Keratinocyte (primary cell): ENCODE measurements at regions not wholly inside any gene's neighbourhood (a gene's known extent, or its start where the extent isn't known, plus 50 kb on each side); places are given as distances from the start of the nearest gene placed in this dataset.

Experiments used
- DNase-seq: peaks from one replicate; pipeline ENCODE4 v3.0.0-alpha.2; 2011; ENCODE audit warnings: low read depth, missing footprints, low spot score
- FAIRE-seq: peaks from 2 replicates; lab custom pipeline; 2011; peaks lifted over from hg19 to GRCh38; lab: Jason Lieb, UNC
- H2AFZ ChIP-seq: 2 replicates; pipeline ENCODE4 v1.6.0; 2012; ENCODE audit warnings: low read length, control low read depth, inconsistent platforms; ENCODE audit not compliant: control insufficient read depth
- H3K27ac ChIP-seq: 2 replicates; pipeline ENCODE4 v1.5.1; 2011; ENCODE audit warnings: low read length; ENCODE audit not compliant: control insufficient read depth, insufficient read depth
- H3K27me3 ChIP-seq: 3 replicates; pipeline ENCODE4 v1.6.0; 2011; ENCODE audit warnings: low read length; ENCODE audit not compliant: control insufficient read depth, insufficient read depth; ENCODE audit errors: extremely low read depth
- H3K36me3 ChIP-seq, 2 experiments: 2 replicates in 1 of 2; 3 replicates in 1 of 2; pipeline ENCODE4 v1.5.1; 2011; ENCODE audit warnings: low read length in 2 of 2, mild to moderate bottlenecking in 1 of 2; ENCODE audit not compliant: control insufficient read depth in 2 of 2, insufficient read depth in 2 of 2; ENCODE audit errors: extremely low read depth in 1 of 2
- H3K4me1 ChIP-seq: 3 replicates; pipeline ENCODE4 v1.5.1; 2011; ENCODE audit warnings: low read length; ENCODE audit not compliant: control insufficient read depth, insufficient read depth; ENCODE audit errors: extremely low read depth
- H3K4me2 ChIP-seq: 3 replicates; pipeline ENCODE4 v1.6.0; 2011; ENCODE audit warnings: low read depth, low read length; ENCODE audit not compliant: control insufficient read depth, insufficient read depth; ENCODE audit errors: extremely low read depth
- H3K4me3 ChIP-seq, 3 experiments: fragments of 200-600 bp in 1 of 3; sonication (generic) in 1 of 3; 2 replicates in 2 of 3; 3 replicates in 1 of 3; pipeline ENCODE4 v1.5.1; 2011 to 2016; ENCODE audit warnings: low read length in 3 of 3, mild to moderate bottlenecking in 3 of 3, control low read depth in 2 of 3, inconsistent platforms in 1 of 3, low read depth in 1 of 3, mixed read lengths in 1 of 3, mixed run types in 1 of 3, moderate library complexity in 1 of 3; ENCODE audit not compliant: control insufficient read depth in 2 of 3, insufficient read depth in 2 of 3; ENCODE audit errors: extremely low read depth in 1 of 3
- H3K79me2 ChIP-seq: 2 replicates; pipeline ENCODE4 v1.6.0; 2012; ENCODE audit warnings: low read length; ENCODE audit not compliant: control insufficient read depth, insufficient read depth
- H3K9ac ChIP-seq: 3 replicates; pipeline ENCODE4 v1.6.0; 2011; ENCODE audit warnings: low read length; ENCODE audit not compliant: control insufficient read depth, insufficient read depth; ENCODE audit errors: extremely low read depth
- H3K9me1 ChIP-seq: 3 replicates; pipeline ENCODE4 v1.6.0; 2011; ENCODE audit warnings: low read length; ENCODE audit not compliant: control insufficient read depth, insufficient read depth; ENCODE audit errors: extremely low read depth
- H3K9me3 ChIP-seq: 2 replicates; pipeline ENCODE4 v1.5.1; 2012; ENCODE audit warnings: low read depth, low read length; ENCODE audit not compliant: control insufficient read depth
- H4K20me1 ChIP-seq: 3 replicates; pipeline ENCODE4 v1.6.0; 2011; ENCODE audit warnings: low read length; ENCODE audit not compliant: control insufficient read depth, insufficient read depth; ENCODE audit errors: extremely low read depth
- EZH2 ChIP-seq: IDR thresholded peaks from one replicate; pipeline ENCODE4 v1.6.1; 2012; ENCODE audit warnings: inconsistent platforms, mild to moderate bottlenecking, low read length, moderate library complexity
- dilution Hi-C: fragments of 300-500 bp; cut with MboI; formaldehyde crosslinking; loops from one replicate; pipeline ENCODE4 v1.7.0; 2020; ENCODE audit warnings: low sequenced_read_pairs; ENCODE audit not compliant: extremely low pct_ligation_motif_present
- TF ChIP-seq, protein P1 (sequence below), 3 experiments: IDR thresholded peaks in 1 of 3; conservative IDR thresholded peaks in 1 of 3; optimal IDR thresholded peaks in 1 of 3; 2 replicates in 2 of 3; 3 replicates in 1 of 3; pipeline versions ENCODE3 to v1.5.1; 2011; ENCODE audit warnings: low read length in 3 of 3, mild to moderate bottlenecking in 3 of 3, moderate library complexity in 2 of 3, control low read depth in 1 of 3, inconsistent platforms in 1 of 3; ENCODE audit not compliant: insufficient read depth in 2 of 3; ENCODE audit errors: extremely low read depth in 1 of 3

DNA sequence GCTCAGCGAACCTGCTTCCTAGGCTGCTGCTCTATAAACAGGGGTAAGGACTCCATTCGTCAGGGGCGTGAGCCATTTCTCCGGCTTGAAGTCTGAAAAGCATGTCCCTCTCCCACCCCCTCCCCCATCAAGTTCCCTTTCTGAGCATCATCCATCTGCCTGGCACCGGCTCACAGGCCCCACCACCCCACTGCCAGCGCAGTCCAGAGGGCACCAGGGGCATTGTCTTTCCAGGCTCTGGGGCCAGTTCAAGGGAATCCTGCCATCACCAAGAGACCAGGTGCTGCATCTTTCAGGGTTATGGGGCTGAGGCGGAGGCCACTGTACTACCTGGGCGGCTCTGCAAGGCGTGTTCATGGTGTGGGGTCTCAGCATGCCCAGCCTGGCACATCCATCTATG, 64.7 kb upstream of the EDAR start:
- no peaks in the 10 kb centered on the region for H3K9me3 ChIP-seq
- no peak overlapping the region for H3K4me3 ChIP-seq
- no peak overlapping the region for H3K9ac ChIP-seq
- H4K20me1 ChIP-seq, result no peaks in the 10 kb centered on the region
- H3K27me3 ChIP-seq, result no peaks in the 10 kb centered on the region
- no peaks in the 10 kb centered on the region for H3K9me1 ChIP-seq
- dilution Hi-C loops, result no loop called here
- H3K27ac ChIP-seq, result no peak overlapping the region
- H3K4me1 ChIP-seq, result peaks cover 22% of the 10 kb centered on the region
- no peak overlapping the region for H3K4me2 ChIP-seq
- H3K79me2 ChIP-seq, result no peaks in the 10 kb centered on the region
- H2AFZ ChIP-seq, result no peak overlapping the region
- DNase-seq (no peak), FAIRE-seq (no peak)
- no peak for TF ChIP-seq EZH2
- TF ChIP-seq, protein P1, sequence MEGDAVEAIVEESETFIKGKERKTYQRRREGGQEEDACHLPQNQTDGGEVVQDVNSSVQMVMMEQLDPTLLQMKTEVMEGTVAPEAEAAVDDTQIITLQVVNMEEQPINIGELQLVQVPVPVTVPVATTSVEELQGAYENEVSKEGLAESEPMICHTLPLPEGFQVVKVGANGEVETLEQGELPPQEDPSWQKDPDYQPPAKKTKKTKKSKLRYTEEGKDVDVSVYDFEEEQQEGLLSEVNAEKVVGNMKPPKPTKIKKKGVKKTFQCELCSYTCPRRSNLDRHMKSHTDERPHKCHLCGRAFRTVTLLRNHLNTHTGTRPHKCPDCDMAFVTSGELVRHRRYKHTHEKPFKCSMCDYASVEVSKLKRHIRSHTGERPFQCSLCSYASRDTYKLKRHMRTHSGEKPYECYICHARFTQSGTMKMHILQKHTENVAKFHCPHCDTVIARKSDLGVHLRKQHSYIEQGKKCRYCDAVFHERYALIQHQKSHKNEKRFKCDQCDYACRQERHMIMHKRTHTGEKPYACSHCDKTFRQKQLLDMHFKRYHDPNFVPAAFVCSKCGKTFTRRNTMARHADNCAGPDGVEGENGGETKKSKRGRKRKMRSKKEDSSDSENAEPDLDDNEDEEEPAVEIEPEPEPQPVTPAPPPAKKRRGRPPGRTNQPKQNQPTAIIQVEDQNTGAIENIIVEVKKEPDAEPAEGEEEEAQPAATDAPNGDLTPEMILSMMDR (optimal IDR thresholded peaks at IDR 0.05 in 1 of 3, IDR thresholded peaks at IDR 0.05 in 1 of 3, conservative IDR thresholded peaks at IDR 0.05 in 1 of 3; ENCODE audit: extremely low read depth in 1 of 3, insufficient read depth in 2 of 3, low read length in 3 of 3), result no peak
- no peaks in the 10 kb centered on the region for H3K36me3 ChIP-seq

DNA sequence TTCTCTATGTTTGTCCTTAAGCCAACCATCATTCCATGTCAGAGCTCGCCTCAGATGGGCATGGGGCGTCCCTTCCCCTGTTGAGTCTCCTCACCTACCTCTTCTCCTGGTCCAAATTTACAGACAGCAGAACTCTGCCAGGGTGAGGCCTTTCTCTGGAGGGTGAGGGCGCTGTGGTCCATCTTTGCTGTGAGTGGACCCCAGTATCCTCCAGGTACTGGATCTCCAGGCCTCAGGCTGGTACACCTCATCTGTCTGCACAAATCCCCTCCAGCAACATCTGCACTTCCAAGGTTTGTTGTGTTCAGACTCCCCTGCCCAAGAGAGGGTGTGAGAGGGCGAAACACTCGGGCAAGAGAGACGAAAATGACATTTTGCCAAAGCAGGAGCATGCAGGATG, 63.9 kb upstream of the EDAR start:
- H4K20me1 ChIP-seq, result no peaks in the 10 kb centered on the region
- H3K9ac ChIP-seq, result no peak overlapping the region
- dilution Hi-C loops, result no loop called here
- H3K27me3 ChIP-seq, result no peaks in the 10 kb centered on the region
- no peak for FAIRE-seq
- TF ChIP-seq, protein P1 (optimal IDR thresholded peaks at IDR 0.05 in 1 of 3, IDR thresholded peaks at IDR 0.05 in 1 of 3, conservative IDR thresholded peaks at IDR 0.05 in 1 of 3; ENCODE audit: extremely low read depth in 1 of 3, insufficient read depth in 2 of 3, low read length in 3 of 3), result no peak
- no peak for TF ChIP-seq EZH2
- H3K9me3 ChIP-seq, result no peaks in the 10 kb centered on the region
- no peaks in the 10 kb centered on the region for H3K36me3 ChIP-seq
- H3K79me2 ChIP-seq, result no peaks in the 10 kb centered on the region
- no peak overlapping the region for H2AFZ ChIP-seq
- no peak overlapping the region for H3K27ac ChIP-seq
- peaks cover 19% of the 10 kb centered on the region for H3K4me1 ChIP-seq
- H3K9me1 ChIP-seq, result no peaks in the 10 kb centered on the region
- no peak for DNase-seq
- no peak overlapping the region for H3K4me2 ChIP-seq
- no peak overlapping the region for H3K4me3 ChIP-seq
